Mammary epithelial cell (primary cell): ENCODE measurements at regions not wholly inside any gene's neighbourhood (a gene's known extent, or its start where the extent isn't known, plus 50 kb on each side); places are given as distances from the start of the nearest gene placed in this dataset.

Experiments used
- EZH2 ChIP-seq: IDR thresholded peaks from 2 replicates; pipeline ENCODE4 v1.6.1; 2012; ENCODE audit warnings: low read length, inconsistent platforms, borderline replicate concordance
- TF ChIP-seq, protein P1 (sequence below), 2 donors: IDR thresholded peaks in 1 of 2; conservative IDR thresholded peaks in 1 of 2; 2 replicates each; pipeline ENCODE4 v1.5.1; 2011 to 2012; ENCODE audit warnings: inconsistent platforms in 2 of 2, low read length in 2 of 2, mild to moderate bottlenecking in 2 of 2, control low read depth in 1 of 2, low read depth in 1 of 2; ENCODE audit not compliant: insufficient read depth in 1 of 2; ENCODE audit errors: extremely low read depth in 1 of 2

DNA sequence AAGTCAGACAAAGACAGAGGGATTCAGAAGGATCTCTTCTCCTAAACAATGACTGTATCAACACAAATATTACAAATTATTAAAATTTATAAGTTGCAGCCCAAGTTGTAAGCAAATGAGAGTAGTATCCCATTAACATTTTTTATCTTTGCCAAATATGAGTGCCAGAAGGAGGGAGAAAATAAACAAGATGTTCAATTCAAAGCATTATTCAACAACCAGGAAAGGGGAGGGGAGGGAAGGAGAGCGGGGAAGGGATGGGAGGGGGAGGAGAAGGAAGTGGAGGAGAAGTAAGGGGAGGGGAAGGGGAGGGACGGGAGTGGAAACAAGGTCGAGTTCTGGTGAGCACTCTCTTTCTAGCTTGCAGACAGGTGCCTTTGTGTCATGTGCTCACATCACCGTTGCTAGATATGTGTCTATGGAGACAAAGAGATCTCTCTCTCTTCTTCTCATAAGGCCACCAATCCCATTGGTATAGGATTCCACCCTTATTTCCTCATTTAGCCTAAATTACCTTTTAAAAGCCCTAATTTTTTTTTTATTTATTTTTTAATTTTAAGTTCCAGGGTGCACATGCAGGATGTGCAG is 679.6 kb upstream of the CHAC2 start:
- TF ChIP-seq, protein P1, sequence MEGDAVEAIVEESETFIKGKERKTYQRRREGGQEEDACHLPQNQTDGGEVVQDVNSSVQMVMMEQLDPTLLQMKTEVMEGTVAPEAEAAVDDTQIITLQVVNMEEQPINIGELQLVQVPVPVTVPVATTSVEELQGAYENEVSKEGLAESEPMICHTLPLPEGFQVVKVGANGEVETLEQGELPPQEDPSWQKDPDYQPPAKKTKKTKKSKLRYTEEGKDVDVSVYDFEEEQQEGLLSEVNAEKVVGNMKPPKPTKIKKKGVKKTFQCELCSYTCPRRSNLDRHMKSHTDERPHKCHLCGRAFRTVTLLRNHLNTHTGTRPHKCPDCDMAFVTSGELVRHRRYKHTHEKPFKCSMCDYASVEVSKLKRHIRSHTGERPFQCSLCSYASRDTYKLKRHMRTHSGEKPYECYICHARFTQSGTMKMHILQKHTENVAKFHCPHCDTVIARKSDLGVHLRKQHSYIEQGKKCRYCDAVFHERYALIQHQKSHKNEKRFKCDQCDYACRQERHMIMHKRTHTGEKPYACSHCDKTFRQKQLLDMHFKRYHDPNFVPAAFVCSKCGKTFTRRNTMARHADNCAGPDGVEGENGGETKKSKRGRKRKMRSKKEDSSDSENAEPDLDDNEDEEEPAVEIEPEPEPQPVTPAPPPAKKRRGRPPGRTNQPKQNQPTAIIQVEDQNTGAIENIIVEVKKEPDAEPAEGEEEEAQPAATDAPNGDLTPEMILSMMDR (conservative IDR thresholded peaks at IDR 0.05 in 1 of 2, IDR thresholded peaks at IDR 0.05 in 1 of 2; ENCODE audit: extremely low read depth in 1 of 2, insufficient read depth in 1 of 2, low read depth in 1 of 2, low read length in 2 of 2), result no peak
- no peak for TF ChIP-seq EZH2
